ENCODE measurements at regions not wholly inside any gene's neighbourhood (a gene's known extent, or its start where the extent isn't known, plus 50 kb on each side); places are given as distances from the start of the nearest gene placed in this dataset.
"Not testable (repeated sequence)": the region's sequence is repeated elsewhere in the genome, so short reads cannot be mapped to it uniquely, and the experiment has no call there.

DNA sequence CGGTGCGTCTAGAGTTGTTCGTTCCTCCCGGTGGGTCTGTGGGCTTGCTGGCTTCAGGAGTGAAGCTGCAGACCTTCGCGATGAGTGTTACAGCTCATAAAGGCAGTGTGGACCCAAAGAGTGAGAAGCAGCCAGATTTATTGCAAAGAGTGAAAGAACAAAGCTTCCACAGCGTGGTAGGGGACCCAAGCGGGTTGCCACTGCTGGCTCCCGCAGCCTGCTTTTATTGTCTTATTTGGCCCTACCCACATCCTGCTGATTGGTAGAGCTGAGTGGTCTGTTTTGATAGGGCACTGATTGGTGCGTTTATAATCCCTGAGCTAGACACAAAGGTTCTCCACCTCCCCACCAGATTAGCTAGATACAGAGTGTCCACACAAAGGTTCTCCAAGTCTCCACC is 250.4 kb downstream of the GJA1 start:
- not testable (repeated sequence) for TF ChIP-seq ZNF274 (IDR thresholded peaks at IDR 0.05; ENCODE audit: borderline replicate concordance, low read depth, low read length); TAF1 (IDR thresholded peaks at IDR 0.05; ENCODE audit: control insufficient read depth, extremely low read depth, insufficient read depth, low read length, severe bottlenecking); CBX8 (IDR thresholded peaks at IDR 0.05; ENCODE audit: borderline replicate concordance, extremely low read depth, low read depth, low read length, poor library complexity, severe bottlenecking); RB1 (IDR thresholded peaks at IDR 0.05; ENCODE audit: low read depth); ELF4 (CRISPR knock-in tag; IDR thresholded peaks at IDR 0.05); POLR2A (conservative IDR thresholded peaks at IDR 0.05); POLR2AphosphoS5 (IDR thresholded peaks at IDR 0.05; ENCODE audit: control insufficient read depth, insufficient read depth, low read depth, low read length); SAP30 (IDR thresholded peaks at IDR 0.05; ENCODE audit: borderline replicate concordance, insufficient read depth, low read depth, low read length, poor library complexity, severe bottlenecking)
- TF ChIP-seq, protein P1, sequence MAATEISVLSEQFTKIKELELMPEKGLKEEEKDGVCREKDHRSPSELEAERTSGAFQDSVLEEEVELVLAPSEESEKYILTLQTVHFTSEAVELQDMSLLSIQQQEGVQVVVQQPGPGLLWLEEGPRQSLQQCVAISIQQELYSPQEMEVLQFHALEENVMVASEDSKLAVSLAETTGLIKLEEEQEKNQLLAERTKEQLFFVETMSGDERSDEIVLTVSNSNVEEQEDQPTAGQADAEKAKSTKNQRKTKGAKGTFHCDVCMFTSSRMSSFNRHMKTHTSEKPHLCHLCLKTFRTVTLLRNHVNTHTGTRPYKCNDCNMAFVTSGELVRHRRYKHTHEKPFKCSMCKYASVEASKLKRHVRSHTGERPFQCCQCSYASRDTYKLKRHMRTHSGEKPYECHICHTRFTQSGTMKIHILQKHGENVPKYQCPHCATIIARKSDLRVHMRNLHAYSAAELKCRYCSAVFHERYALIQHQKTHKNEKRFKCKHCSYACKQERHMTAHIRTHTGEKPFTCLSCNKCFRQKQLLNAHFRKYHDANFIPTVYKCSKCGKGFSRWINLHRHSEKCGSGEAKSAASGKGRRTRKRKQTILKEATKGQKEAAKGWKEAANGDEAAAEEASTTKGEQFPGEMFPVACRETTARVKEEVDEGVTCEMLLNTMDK (IDR thresholded peaks at IDR 0.05; ENCODE audit: borderline replicate concordance, insufficient read depth, low read depth, low read length, poor library complexity, severe bottlenecking): not testable (repeated sequence)
- TF ChIP-seq, protein P2, sequence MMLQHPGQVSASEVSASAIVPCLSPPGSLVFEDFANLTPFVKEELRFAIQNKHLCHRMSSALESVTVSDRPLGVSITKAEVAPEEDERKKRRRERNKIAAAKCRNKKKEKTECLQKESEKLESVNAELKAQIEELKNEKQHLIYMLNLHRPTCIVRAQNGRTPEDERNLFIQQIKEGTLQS (IDR thresholded peaks at IDR 0.05): not testable (repeated sequence)
- TF ChIP-seq, protein P2 (CRISPR knock-in tag; conservative IDR thresholded peaks at IDR 0.05): not testable (repeated sequence)
- TF ChIP-seq, protein P3, sequence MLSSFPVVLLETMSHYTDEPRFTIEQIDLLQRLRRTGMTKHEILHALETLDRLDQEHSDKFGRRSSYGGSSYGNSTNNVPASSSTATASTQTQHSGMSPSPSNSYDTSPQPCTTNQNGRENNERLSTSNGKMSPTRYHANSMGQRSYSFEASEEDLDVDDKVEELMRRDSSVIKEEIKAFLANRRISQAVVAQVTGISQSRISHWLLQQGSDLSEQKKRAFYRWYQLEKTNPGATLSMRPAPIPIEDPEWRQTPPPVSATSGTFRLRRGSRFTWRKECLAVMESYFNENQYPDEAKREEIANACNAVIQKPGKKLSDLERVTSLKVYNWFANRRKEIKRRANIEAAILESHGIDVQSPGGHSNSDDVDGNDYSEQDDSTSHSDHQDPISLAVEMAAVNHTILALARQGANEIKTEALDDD (IDR thresholded peaks at IDR 0.05): not testable (repeated sequence)

Measured in K562 (cell line).